Stimulated activated CD4-positive, alpha-beta T cell treated with anti-CD3 and anti-CD28 coated beads, Interleukin-1b, Interleukin-23, amount 100 ng/mL, for 48 hours (primary cell): ENCODE measurements at regions not wholly inside any gene's neighbourhood (a gene's known extent, or its start where the extent isn't known, plus 50 kb on each side); places are given as distances from the start of the nearest gene placed in this dataset.

Source experiments
- DNase-seq: peaks from one replicate; pipeline ENCODE4 v3.0.0-alpha.2; 2020

- DNase-seq, result peak; percentile 44
These were observed 51.7 kb upstream of the TUT7 start for GRCh38 chr9:86405926-86406325.

GRCh38 chr9:86405086-86405491 lies 50.9 kb upstream of the TUT7 start:
- no peak for DNase-seq
